ENCODE measurements at regions not wholly inside any gene's neighbourhood (a gene's known extent, or its start where the extent isn't known, plus 50 kb on each side); places are given as distances from the start of the nearest gene placed in this dataset.

GRCh38 chr10:130808243-130808642, 503.3 kb downstream of the TCERG1L start:
- no peak for TF ChIP-seq TAF1 (IDR thresholded peaks at IDR 0.05; ENCODE audit: low read depth, low read length)
- TF ChIP-seq POLR2A (IDR thresholded peaks at IDR 0.05; ENCODE audit: low read depth, low read length) = no peak
- no peak for TF ChIP-seq POLR2AphosphoS5 (IDR thresholded peaks at IDR 0.05; ENCODE audit: low read depth, low read length)
